ENCODE measurements at regions not wholly inside any gene's neighbourhood (a gene's known extent, or its start where the extent isn't known, plus 50 kb on each side); places are given as distances from the start of the nearest gene placed in this dataset.

GRCh38 chr22:22032906-22033802 is 50.6 kb upstream of the TOP3B start:
- TF ChIP-seq CTCF (IDR thresholded peaks at IDR 0.05; ENCODE audit: low read depth, low read length) (no peak), MAX (IDR thresholded peaks at IDR 0.05; ENCODE audit: low read depth, low read length) (no peak), POLR2A (IDR thresholded peaks at IDR 0.05; ENCODE audit: extremely low read depth, insufficient read length) (no peak)
